GM12892 (cell line): ENCODE measurements at regions not wholly inside any gene's neighbourhood (a gene's known extent, or its start where the extent isn't known, plus 50 kb on each side); places are given as distances from the start of the nearest gene placed in this dataset.

Experiments used
- POLR2A ChIP-seq: IDR thresholded peaks from 2 replicates; pipeline ENCODE4 v1.6.1; 2011; ENCODE audit warnings: low read depth, low read length, control low read depth
- POLR2AphosphoS5 ChIP-seq: IDR thresholded peaks from 2 replicates; pipeline ENCODE4 v1.6.1; 2011; ENCODE audit warnings: low read depth, low read length, control low read depth

DNA sequence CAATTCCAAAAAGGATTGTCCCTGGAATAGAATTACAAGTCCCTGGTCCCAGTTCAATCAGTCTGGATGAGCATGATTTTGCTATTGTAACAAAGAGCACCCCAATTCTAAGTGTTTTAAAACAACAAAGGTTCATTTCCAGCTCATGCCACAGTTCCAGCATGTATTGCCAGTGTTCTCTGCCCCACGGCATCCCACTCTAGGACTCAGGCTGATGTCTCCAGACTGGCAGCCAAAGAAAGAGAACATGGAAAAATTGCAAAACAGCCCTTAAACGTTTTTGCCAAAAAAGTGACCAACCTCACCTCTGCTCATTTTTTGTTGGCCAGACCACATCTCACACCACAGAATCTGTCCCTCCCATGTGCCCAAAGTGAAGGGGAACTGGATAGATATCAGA lies 116.0 kb upstream of the PLXNC1 start:
- TF ChIP-seq POLR2AphosphoS5 = no peak
- TF ChIP-seq POLR2A = no peak
